Small intestine (tissue), 7 donors: ENCODE measurements at regions not wholly inside any gene's neighbourhood (a gene's known extent, or its start where the extent isn't known, plus 50 kb on each side); places are given as distances from the start of the nearest gene placed in this dataset.
A peak's percentile ranks its signal among the peaks of the same experiment; 100 is the strongest.

ENCODE experiments used
- DNase-seq, 2 donors: peaks; one replicate each; pipeline versions ENCODE4 v3.0.0 to v3.0.0-alpha.2; 2013
- FAIRE-seq: peaks from 2 replicates; lab custom pipeline; 2012; peaks lifted over from hg19 to GRCh38; lab: Jason Lieb, UNC
- H3K27ac ChIP-seq, 3 donors: one replicate each; pipeline ENCODE4 v1.5.1; 2013; ENCODE audit warnings: low read length in 2 of 3, mild to moderate bottlenecking in 2 of 3, control low read depth in 1 of 3, inconsistent platforms in 1 of 3, low read depth in 1 of 3, moderate library complexity in 1 of 3
- H3K27me3 ChIP-seq, 3 donors: one replicate each; pipeline ENCODE4 v1.6.1; 2013; ENCODE audit warnings: low read length in 3 of 3, inconsistent platforms in 1 of 3; ENCODE audit not compliant: control insufficient read depth in 3 of 3, insufficient read depth in 3 of 3
- H3K36me3 ChIP-seq, 3 donors: one replicate each; pipeline ENCODE4 v1.6.1; 2013; ENCODE audit warnings: low read length in 3 of 3, inconsistent platforms in 1 of 3, low read depth in 1 of 3, mild to moderate bottlenecking in 1 of 3, moderate library complexity in 1 of 3; ENCODE audit not compliant: control insufficient read depth in 3 of 3, insufficient read depth in 2 of 3
- H3K4me1 ChIP-seq, 3 donors: one replicate each; pipeline ENCODE4 v1.6.1; 2013; ENCODE audit warnings: low read length in 2 of 3, inconsistent platforms in 1 of 3, low read depth in 1 of 3, mild to moderate bottlenecking in 1 of 3, moderate library complexity in 1 of 3; ENCODE audit not compliant: control insufficient read depth in 3 of 3, insufficient read depth in 2 of 3
- H3K4me3 ChIP-seq, 3 donors: one replicate each; pipeline ENCODE4 v1.5.1; 2013; ENCODE audit warnings: low read length in 3 of 3, control low read depth in 1 of 3, inconsistent platforms in 1 of 3, low read depth in 1 of 3, mild to moderate bottlenecking in 1 of 3, moderate library complexity in 1 of 3
- H3K9me3 ChIP-seq, 2 donors: one replicate each; pipeline ENCODE4 v1.6.1; 2013; ENCODE audit warnings: low read depth in 1 of 2, low read length in 1 of 2; ENCODE audit not compliant: control insufficient read depth in 2 of 2, insufficient read depth in 1 of 2
- WGBS, 3 donors: extraction: QIAGEN DNeasy Blood & Tissue Kit; methylation state at CpG; one replicate each; pipeline ENCODE4 v1.1.7; 2013; 5-methylcytosine and 5-hydroxymethylcytosine counted together
- donor health status: healthy with polysubstance abuse.
- donor health status: control.
- donor health status: control.
- donor health status: Bipolar disorder and iron deficiency.
- donor health status: healthy.

GRCh38 chr2:236503583-236503982, 66.0 kb upstream of the ACKR3 start:
- peaks cover 0 to 6% (median 0%) of the 10 kb centered on the region in 3 donors for H3K4me1 ChIP-seq
- no peak overlapping the region for H3K4me3 ChIP-seq
- FAIRE-seq (no peak), DNase-seq (no peak)
- H3K36me3 ChIP-seq: no peaks in the 10 kb centered on the region
- no peak overlapping the region for H3K27ac ChIP-seq
- H3K9me3 ChIP-seq: no peaks in the 10 kb centered on the region
- peaks cover 0 to 2% (median 0%) of the 10 kb centered on the region in 3 donors for H3K27me3 ChIP-seq
- WGBS, 3 donors: 72 to 77% (median 74%) methylated on average over 13 of the region's 13 CpGs

GRCh38 chr2:236505041-236505440, 64.6 kb upstream of the ACKR3 start:
- Histone ChIP-seq H3K27me3 (peaks cover 0 to 2% (median 0%) of the 10 kb centered on the region in 3 donors), H3K9me3 (no peaks in the 10 kb centered on the region), H3K4me1 (peaks cover 0 to 6% (median 0%) of the 10 kb centered on the region in 3 donors), H3K27ac (no peak overlapping the region), H3K36me3 (no peaks in the 10 kb centered on the region), H3K4me3 (no peak overlapping the region)
- WGBS, 3 donors: 72 to 81% (median 73%) methylated on average over 3 of the region's 3 CpGs
- DNase-seq (no peak), FAIRE-seq (no peak)

GRCh38 chr2:236505648-236506047, 64.0 kb upstream of the ACKR3 start:
- FAIRE-seq: no peak
- Histone ChIP-seq H3K4me3 (no peak overlapping the region), H3K27ac (no peak overlapping the region), H3K4me1 (peaks cover 0 to 6% (median 0%) of the 10 kb centered on the region in 3 donors), H3K36me3 (no peaks in the 10 kb centered on the region), H3K27me3 (peaks cover 0 to 2% (median 0%) of the 10 kb centered on the region in 3 donors), H3K9me3 (no peaks in the 10 kb centered on the region)
- no peak for DNase-seq
- WGBS, 3 donors: 60 to 72% (median 61%) methylated on average over 2 of the region's 2 CpGs

GRCh38 chr2:236507393-236508085, 62.1 kb upstream of the ACKR3 start:
- DNase-seq (peak in 1 of 2 donors; percentile 86), FAIRE-seq (no peak)
- Histone ChIP-seq H3K9me3 (no peaks in the 10 kb centered on the region), H3K4me1 (peaks cover 0 to 6% (median 0%) of the 10 kb centered on the region in 3 donors), H3K4me3 (peak overlapping the region in 1 of 3 donors; percentile 55), H3K27me3 (peaks cover 0 to 2% (median 0%) of the 10 kb centered on the region in 3 donors), H3K27ac (no peak overlapping the region), H3K36me3 (no peaks in the 10 kb centered on the region)
- WGBS, 3 donors: 18 to 40% (median 27%) methylated on average over 30 to 55 of the region's 56 CpGs

GRCh38 chr2:236508466-236508865, 61.2 kb upstream of the ACKR3 start:
- Histone ChIP-seq H3K4me3 (no peak overlapping the region), H3K4me1 (peaks cover 0 to 14% (median 0%) of the 10 kb centered on the region in 3 donors), H3K36me3 (no peaks in the 10 kb centered on the region), H3K27ac (no peak overlapping the region), H3K27me3 (peaks cover 0 to 2% (median 0%) of the 10 kb centered on the region in 3 donors), H3K9me3 (no peaks in the 10 kb centered on the region)
- WGBS, 3 donors: 41 to 74% (median 55%) methylated on average over 5 of the region's 5 CpGs
- FAIRE-seq (no peak), DNase-seq (peak in 1 of 2 donors; percentile 34)

GRCh38 chr2:236510034-236510433, 59.6 kb upstream of the ACKR3 start:
- Histone ChIP-seq H3K27ac (no peak overlapping the region), H3K4me3 (no peak overlapping the region), H3K27me3 (peaks cover 0 to 2% (median 0%) of the 10 kb centered on the region in 3 donors), H3K9me3 (no peaks in the 10 kb centered on the region), H3K4me1 (peaks cover 0 to 22% (median 0%) of the 10 kb centered on the region in 3 donors), H3K36me3 (no peaks in the 10 kb centered on the region)
- 70 to 74% (median 72%) methylated on average over 2 of the region's 2 CpGs for WGBS, 3 donors
- no peak for DNase-seq
- FAIRE-seq: no peak

GRCh38 chr2:236511266-236511665, 58.4 kb upstream of the ACKR3 start:
- WGBS, 3 donors: 80 to 89% (median 80%) methylated on average over 5 of the region's 5 CpGs
- Histone ChIP-seq H3K27me3 (no peaks in the 10 kb centered on the region), H3K36me3 (no peaks in the 10 kb centered on the region), H3K4me3 (no peak overlapping the region), H3K9me3 (no peaks in the 10 kb centered on the region), H3K4me1 (peaks cover 0 to 22% (median 0%) of the 10 kb centered on the region in 3 donors), H3K27ac (no peak overlapping the region)
- FAIRE-seq (no peak), DNase-seq (no peak)

- Histone ChIP-seq H3K27ac (no peak overlapping the region), H3K36me3 (no peaks in the 10 kb centered on the region), H3K27me3 (no peaks in the 10 kb centered on the region), H3K4me3 (no peak overlapping the region), H3K4me1 (peaks cover 0 to 15% (median 0%) of the 10 kb centered on the region in 3 donors), H3K9me3 (no peaks in the 10 kb centered on the region)
- DNase-seq: no peak
- FAIRE-seq: no peak
- WGBS, 3 donors: 98% methylated on average over 5 of the region's 5 CpGs
These were observed 57.4 kb upstream of the ACKR3 start for GRCh38 chr2:236512267-236512666.
